Heart left ventricle (tissue), 13 donors: ENCODE measurements at regions not wholly inside any gene's neighbourhood (a gene's known extent, or its start where the extent isn't known, plus 50 kb on each side); places are given as distances from the start of the nearest gene placed in this dataset.

Experiments used
- POLR2A ChIP-seq, 2 donors: fragments of 450-650 bp; IDR thresholded peaks; one replicate each; pipeline ENCODE4 v1.6.1; 2017; ENCODE audit warnings: antibody characterized with exemption in 2 of 2, mild to moderate bottlenecking in 2 of 2, moderate library complexity in 2 of 2
- TF ChIP-seq, protein P1 (sequence below), 12 donors: fragments of 200-600 bp; sonication (generic) in 4 of 12; IDR thresholded peaks; one replicate each; pipeline versions ENCODE4 v1.5.0 to v1.8.0; 2018 to 2022; ENCODE audit warnings: antibody characterized with exemption in 12 of 12, mild to moderate bottlenecking in 5 of 12
- donor health status: ischemic (EF 13 %, LVEDD 7.1; RV severe dilation, severe dysfunction).
- donor health status: DM: no; HTN: yes; CAD: no.
- donor health status: DM: no; HTN: no; CAD: no.
- donor health status: ischemic (EF 25% LVEDD 6.9; RV normal size, moderate dysfunction).
- donor health status: ischemic (EF 25% LVEDD 5.7; RV mildly dilated, moderate dysfunction).
- donor health status: ischemic (EF 35%, LVEDD 5.7; RV mildly dilated, moderate dysfunction).
- donor health status: nonischemic (EF 11% LVEDD 7.7; RV severe dilation, severe dysfunction).
- donor health status: DM: yes; HTN: yes; CAD: no.
- donor health status: PGD.
- donor health status: ischemic (EF 29% LVEDD 5.4; RV normal size, mild dysfunction).
- donor health status: nonischemic (EF 23%, LVEDD 6.1; RV moderate dilation, normal function).

DNA sequence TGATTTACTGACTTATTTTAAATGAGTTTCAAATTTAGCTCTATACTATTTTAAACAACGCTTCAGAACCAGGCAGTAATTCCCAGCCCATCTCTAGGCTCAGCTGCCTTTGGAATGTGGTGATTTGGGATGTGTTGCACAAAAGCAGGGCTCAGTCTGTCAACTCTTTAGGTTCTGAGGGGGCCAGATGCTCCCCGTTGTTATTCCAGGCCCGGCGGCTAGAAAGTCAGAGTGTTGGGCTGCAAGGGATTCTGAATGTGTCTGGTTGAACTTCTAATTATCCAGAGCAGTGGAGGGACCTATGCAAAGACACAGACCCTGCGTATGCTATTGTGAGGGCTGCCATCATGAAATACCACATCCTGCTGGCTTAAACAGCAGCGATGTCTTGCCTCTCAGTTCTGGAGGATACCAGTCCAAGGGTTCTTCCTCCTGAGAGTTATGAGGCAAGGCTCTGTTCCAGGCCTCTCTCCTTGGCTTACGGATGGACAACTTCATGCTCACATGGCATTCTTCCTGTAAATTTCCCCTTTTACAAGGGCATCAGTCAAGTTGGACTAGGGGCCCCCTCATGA, 123.2 kb upstream of the TRIM2 start:
- TF ChIP-seq, protein P1, sequence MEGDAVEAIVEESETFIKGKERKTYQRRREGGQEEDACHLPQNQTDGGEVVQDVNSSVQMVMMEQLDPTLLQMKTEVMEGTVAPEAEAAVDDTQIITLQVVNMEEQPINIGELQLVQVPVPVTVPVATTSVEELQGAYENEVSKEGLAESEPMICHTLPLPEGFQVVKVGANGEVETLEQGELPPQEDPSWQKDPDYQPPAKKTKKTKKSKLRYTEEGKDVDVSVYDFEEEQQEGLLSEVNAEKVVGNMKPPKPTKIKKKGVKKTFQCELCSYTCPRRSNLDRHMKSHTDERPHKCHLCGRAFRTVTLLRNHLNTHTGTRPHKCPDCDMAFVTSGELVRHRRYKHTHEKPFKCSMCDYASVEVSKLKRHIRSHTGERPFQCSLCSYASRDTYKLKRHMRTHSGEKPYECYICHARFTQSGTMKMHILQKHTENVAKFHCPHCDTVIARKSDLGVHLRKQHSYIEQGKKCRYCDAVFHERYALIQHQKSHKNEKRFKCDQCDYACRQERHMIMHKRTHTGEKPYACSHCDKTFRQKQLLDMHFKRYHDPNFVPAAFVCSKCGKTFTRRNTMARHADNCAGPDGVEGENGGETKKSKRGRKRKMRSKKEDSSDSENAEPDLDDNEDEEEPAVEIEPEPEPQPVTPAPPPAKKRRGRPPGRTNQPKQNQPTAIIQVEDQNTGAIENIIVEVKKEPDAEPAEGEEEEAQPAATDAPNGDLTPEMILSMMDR (IDR thresholded peaks at IDR 0.05): no peak
- no peak for TF ChIP-seq POLR2A (IDR thresholded peaks at IDR 0.05)
